Type B pancreatic cell (in vitro differentiated cells): ENCODE measurements at regions not wholly inside any gene's neighbourhood (a gene's known extent, or its start where the extent isn't known, plus 50 kb on each side); places are given as distances from the start of the nearest gene placed in this dataset.
A peak's percentile ranks its signal among the peaks of the same experiment; 100 is the strongest.

Source experiments
- DNase-seq: peaks from one replicate; pipeline ENCODE4 v3.0.0; 2021; ENCODE audit warnings: mixed read lengths; ENCODE audit not compliant: unreplicated experiment; ENCODE audit errors: extremely low spot score
- H3K27ac Mint-ChIP-seq: 2 replicates; pipeline ENCODE4 v1.8.0; 2021; ENCODE audit warnings: mild to moderate bottlenecking, mixed read lengths
- H3K27me3 Mint-ChIP-seq: 2 replicates; pipeline ENCODE4 v1.8.0; 2021; ENCODE audit warnings: mixed read lengths
- H3K36me3 Mint-ChIP-seq: 2 replicates; pipeline ENCODE4 v1.8.0; 2021; ENCODE audit warnings: mixed read lengths
- H3K4me1 Mint-ChIP-seq: one replicate; pipeline ENCODE4 v1.8.0; 2021; ENCODE audit warnings: mixed read lengths; ENCODE audit not compliant: unreplicated experiment
- H3K4me3 Mint-ChIP-seq: 2 replicates; pipeline ENCODE4 v1.8.0; 2021; ENCODE audit warnings: mild to moderate bottlenecking, mixed read lengths
- H3K9me3 Mint-ChIP-seq: 2 replicates; pipeline ENCODE4 v1.8.0; 2021; ENCODE audit warnings: mixed read lengths
- CTCF ChIP-seq: fragments of 200-600 bp; sonication (generic); conservative IDR thresholded peaks from 2 replicates; pipeline ENCODE4 v1.5.0; 2021; ENCODE audit warnings: antibody characterized with exemption, mild to moderate bottlenecking

GRCh38 chr1:238953448-238954010, 432.8 kb upstream of the CHRM3 start:
- no peaks in the 10 kb centered on the region for H3K27me3 Mint-ChIP-seq
- H3K27ac Mint-ChIP-seq, result no peak overlapping the region
- no peaks in the 10 kb centered on the region for H3K9me3 Mint-ChIP-seq
- H3K4me3 Mint-ChIP-seq, result no peak overlapping the region
- peak; percentile 60 for TF ChIP-seq CTCF
- no peaks in the 10 kb centered on the region for H3K36me3 Mint-ChIP-seq
- DNase-seq, result no peak
- peaks cover 10% of the 10 kb centered on the region for H3K4me1 Mint-ChIP-seq

GRCh38 chr1:238951809-238952208, 434.6 kb upstream of the CHRM3 start:
- no peaks in the 10 kb centered on the region for H3K9me3 Mint-ChIP-seq
- H3K4me3 Mint-ChIP-seq, result no peak overlapping the region
- no peaks in the 10 kb centered on the region for H3K36me3 Mint-ChIP-seq
- no peak overlapping the region for H3K27ac Mint-ChIP-seq
- DNase-seq, result no peak
- H3K4me1 Mint-ChIP-seq, result peaks cover 10% of the 10 kb centered on the region
- peak; percentile 69 for TF ChIP-seq CTCF
- no peaks in the 10 kb centered on the region for H3K27me3 Mint-ChIP-seq

GRCh38 chr1:238950784-238951183, 435.6 kb upstream of the CHRM3 start:
- H3K4me3 Mint-ChIP-seq, result no peak overlapping the region
- no peaks in the 10 kb centered on the region for H3K27me3 Mint-ChIP-seq
- TF ChIP-seq CTCF, result no peak
- no peak overlapping the region for H3K27ac Mint-ChIP-seq
- no peak for DNase-seq
- H3K36me3 Mint-ChIP-seq, result no peaks in the 10 kb centered on the region
- H3K4me1 Mint-ChIP-seq, result peaks cover 5% of the 10 kb centered on the region
- no peaks in the 10 kb centered on the region for H3K9me3 Mint-ChIP-seq

- Mint-ChIP-seq H3K9me3 (no peaks in the 10 kb centered on the region), H3K27me3 (no peaks in the 10 kb centered on the region), H3K27ac (no peak overlapping the region), H3K4me1 (no peaks in the 10 kb centered on the region), H3K36me3 (no peaks in the 10 kb centered on the region), H3K4me3 (no peak overlapping the region)
- TF ChIP-seq CTCF, result no peak
- DNase-seq, result no peak
Observed at GRCh38 chr1:238950017-238950416, 436.4 kb upstream of the CHRM3 start.

GRCh38 chr1:238944028-238944427, 442.3 kb upstream of the CHRM3 start:
- TF ChIP-seq CTCF, result no peak
- H3K27ac Mint-ChIP-seq, result no peak overlapping the region
- no peaks in the 10 kb centered on the region for H3K36me3 Mint-ChIP-seq
- H3K9me3 Mint-ChIP-seq, result no peaks in the 10 kb centered on the region
- no peak overlapping the region for H3K4me3 Mint-ChIP-seq
- no peaks in the 10 kb centered on the region for H3K27me3 Mint-ChIP-seq
- H3K4me1 Mint-ChIP-seq, result no peaks in the 10 kb centered on the region
- DNase-seq, result no peak

GRCh38 chr1:238927899-238928298, 458.5 kb upstream of the CHRM3 start:
- H3K36me3 Mint-ChIP-seq, result no peaks in the 10 kb centered on the region
- no peaks in the 10 kb centered on the region for H3K27me3 Mint-ChIP-seq
- H3K4me3 Mint-ChIP-seq, result no peak overlapping the region
- H3K27ac Mint-ChIP-seq, result no peak overlapping the region
- H3K4me1 Mint-ChIP-seq, result no peaks in the 10 kb centered on the region
- DNase-seq, result no peak
- TF ChIP-seq CTCF, result no peak
- H3K9me3 Mint-ChIP-seq, result peaks cover 15% of the 10 kb centered on the region
